GM10266 (cell line): ENCODE measurements at regions not wholly inside any gene's neighbourhood (a gene's known extent, or its start where the extent isn't known, plus 50 kb on each side); places are given as distances from the start of the nearest gene placed in this dataset.
"Not testable (repeated sequence)": the region's sequence is repeated elsewhere in the genome, so short reads cannot be mapped to it uniquely, and the experiment has no call there.

Experiments used
- DNase-seq: peaks from one replicate; pipeline ENCODE4 v3.0.0; 2012; ENCODE audit errors: extremely low spot score
- CTCF ChIP-seq: IDR thresholded peaks from 2 replicates; pipeline ENCODE4 v1.5.1; 2012; ENCODE audit warnings: mild to moderate bottlenecking, low read depth; ENCODE audit not compliant: control insufficient read depth, insufficient read depth; ENCODE audit errors: missing control alignments

GRCh38 chr10:30702860-30703259, 73.3 kb upstream of the LYZL2 start:
- TF ChIP-seq CTCF, result no peak

GRCh38 chr10:30701451-30702173, 72.1 kb upstream of the LYZL2 start:
- peak; percentile 44 for DNase-seq
- no peak for TF ChIP-seq CTCF

More at GRCh38 chr10:30702860-30703259, 73.3 kb upstream of the LYZL2 start:
- no peak for DNase-seq

DNA sequence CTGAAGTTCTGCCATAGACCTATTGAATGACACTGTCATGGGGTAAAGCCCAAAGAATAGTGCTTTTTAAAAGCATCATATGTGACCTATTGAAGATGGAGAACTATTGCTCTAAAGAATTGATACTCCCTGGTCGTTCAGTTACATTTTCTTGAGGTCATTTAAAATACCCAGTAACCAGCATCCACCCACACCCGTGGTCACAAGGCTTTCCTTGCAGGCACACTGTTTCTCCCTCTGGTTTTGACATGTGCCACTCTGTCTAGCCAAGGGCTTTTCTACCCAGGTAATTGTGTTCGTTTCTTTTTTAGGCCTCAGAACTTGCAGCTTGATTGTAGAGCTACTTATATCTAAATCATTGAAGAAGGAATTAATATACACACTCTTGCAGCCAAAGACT, 68.3 kb upstream of the LYZL2 start:
- no peak for TF ChIP-seq CTCF
- DNase-seq, result no peak

- DNase-seq, result not testable (repeated sequence)
Observed at GRCh38 chr10:30697221-30697620, 67.7 kb upstream of the LYZL2 start.

DNA sequence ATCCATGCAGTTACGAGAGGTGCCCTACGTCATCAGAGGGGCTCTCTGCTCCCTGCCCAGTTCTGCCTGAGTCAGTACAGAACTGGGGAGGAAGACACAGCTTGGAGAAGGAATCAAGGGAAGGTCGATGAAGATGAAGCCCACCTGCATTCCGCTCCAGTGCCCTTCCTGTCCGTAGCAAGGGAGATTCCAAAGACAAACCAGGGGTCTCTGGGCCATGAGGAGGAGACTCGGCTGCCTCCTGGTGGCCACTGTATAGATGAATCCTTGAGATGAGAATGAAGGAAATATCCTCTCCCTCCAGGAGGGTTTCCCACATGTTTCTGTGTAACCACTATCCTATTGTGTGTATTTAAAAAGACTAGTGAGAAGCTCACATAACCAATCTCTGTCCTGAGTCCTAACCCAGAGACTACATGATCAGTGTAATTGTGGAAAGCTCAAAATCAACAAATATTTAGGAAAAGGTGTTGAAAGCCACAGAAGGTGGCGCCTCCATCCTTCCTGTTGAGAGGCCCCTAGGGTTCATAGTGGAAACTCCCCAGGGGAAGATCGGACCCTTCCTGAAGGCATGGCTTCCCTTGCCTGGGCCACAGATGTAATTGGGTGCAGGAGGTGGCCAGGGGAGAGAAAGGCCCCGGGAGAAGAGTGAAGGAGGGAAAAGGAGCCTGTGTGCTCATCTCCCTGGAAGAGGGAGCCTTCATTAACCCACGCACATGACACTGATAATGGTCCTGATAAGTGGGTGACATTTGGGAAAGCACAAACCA, 67.0 kb upstream of the LYZL2 start:
- DNase-seq, result not testable (repeated sequence)

GRCh38 chr10:30695481-30696236, 66.1 kb upstream of the LYZL2 start:
- not testable (repeated sequence) for DNase-seq

DNA sequence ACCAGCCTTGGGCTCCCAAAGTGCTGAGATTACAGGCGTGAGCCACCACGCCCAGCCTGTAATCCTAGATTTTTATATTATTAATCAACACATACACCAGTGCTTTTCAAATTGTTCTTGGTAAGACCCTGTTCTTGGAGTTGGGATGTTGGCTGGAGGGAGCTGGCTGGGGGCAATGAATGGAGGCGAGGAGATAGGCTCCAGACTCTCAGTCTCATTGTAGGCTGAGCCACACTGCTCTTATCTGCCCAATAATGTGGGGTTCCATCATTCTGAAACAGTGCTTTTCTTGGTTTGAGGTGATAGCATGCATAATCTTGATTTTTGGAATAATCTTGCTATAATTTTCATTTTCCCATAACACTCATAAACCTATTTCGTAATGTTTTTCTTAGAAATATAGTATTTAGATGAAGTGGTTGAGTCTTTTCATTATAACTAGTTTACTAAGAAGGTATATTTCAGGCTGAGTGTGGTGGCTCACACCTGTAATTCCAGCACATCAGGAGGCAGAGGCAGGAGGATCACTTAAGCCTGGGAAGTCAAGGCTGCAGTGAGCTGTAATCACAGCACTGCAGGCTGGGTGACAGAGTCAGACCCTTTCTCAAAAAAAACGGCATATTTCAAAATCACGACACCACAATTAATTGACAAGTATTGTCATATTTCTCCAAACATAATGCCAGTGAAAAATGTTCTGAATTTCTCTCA, 65.1 kb upstream of the LYZL2 start:
- no peak for TF ChIP-seq CTCF
- DNase-seq, result no peak

DNA sequence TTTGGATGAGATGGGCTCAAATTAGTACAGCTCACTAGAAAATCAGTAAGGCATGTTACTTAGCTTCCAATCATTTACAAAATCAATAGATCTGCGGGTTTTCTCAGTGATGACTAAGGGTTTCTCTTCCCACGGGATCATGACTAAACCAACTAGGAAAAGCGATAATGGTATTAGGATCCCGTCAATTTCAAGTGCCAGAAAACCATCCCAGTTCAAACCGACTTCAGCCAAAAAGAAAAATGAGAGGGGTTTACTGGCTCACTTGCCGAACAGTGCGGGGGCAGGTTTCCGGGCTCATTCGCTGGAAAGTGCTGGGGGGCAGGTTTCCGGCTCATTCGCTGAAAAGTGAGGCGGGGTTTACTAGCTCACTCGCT, 62.1 kb upstream of the LYZL2 start:
- DNase-seq, result no peak
- no peak for TF ChIP-seq CTCF

DNA sequence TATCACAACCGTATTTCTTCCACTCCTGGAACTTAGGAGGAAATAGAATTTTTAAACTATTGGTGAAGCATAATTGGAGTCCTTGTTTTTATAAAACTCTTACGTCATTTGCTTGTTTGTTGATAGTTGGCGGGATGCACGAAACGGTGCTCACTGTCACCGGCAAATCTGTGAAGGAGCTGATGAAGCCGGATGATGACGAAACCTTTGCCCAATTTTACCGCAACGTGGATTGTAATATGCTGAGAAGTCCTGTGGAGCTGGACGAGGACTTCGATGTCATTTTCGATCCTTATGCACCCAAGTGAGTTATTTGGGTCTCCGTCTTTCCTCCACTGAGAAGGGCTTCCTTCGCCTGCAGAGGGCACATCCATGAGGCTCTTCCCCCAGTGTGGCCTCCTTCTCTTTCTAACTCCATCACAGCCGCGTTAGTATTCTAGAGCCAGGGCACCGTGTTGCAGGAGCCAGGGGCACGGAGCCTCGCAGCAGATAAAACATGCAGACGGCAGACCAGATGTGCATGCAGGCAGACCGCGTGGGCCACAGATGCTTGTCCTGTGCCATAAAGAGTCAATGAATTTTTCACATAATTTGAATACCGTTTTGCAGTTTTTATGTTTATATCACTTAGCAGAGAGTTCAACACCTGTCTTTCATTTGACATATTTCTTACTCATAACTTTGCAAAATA, 61.5 kb upstream of the LYZL2 start:
- not testable (repeated sequence) for DNase-seq
